ENCODE measurements at regions not wholly inside any gene's neighbourhood (a gene's known extent, or its start where the extent isn't known, plus 50 kb on each side); places are given as distances from the start of the nearest gene placed in this dataset.

DNA sequence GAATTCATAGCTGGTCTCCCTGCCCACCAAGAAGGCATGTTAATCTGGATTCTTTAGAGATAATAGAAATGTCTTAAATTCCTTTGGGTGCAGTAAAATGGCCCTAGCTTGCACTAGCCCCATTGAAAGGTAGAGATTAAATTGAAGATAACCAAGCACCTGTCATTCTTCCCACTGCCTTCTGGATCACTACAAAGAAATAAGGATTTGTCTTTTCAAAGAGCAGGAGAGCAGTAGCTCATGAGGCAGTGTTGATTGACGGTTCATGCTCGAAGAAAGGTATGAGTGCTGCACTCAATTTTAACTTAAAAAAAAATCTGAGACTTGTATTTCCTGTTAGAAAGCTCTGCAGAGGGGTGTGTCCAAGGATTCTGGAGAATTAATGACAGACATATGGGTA lies 74.9 kb upstream of the F3 start:
- WGBS = 80% methylated on average over 2 of the region's 2 CpGs
- no peaks in the 10 kb centered on the region for H3K4me1 ChIP-seq (ENCODE audit: insufficient read depth)
- no peak overlapping the region for H3K4me3 ChIP-seq (ENCODE audit: low read depth, low read length)
- no peak for DNase-seq (ENCODE audit: extremely low spot score)
- H3K36me3 ChIP-seq (ENCODE audit: insufficient read depth) = no peaks in the 10 kb centered on the region
- H3K27ac ChIP-seq (ENCODE audit: low read depth) = no peak overlapping the region

DNA sequence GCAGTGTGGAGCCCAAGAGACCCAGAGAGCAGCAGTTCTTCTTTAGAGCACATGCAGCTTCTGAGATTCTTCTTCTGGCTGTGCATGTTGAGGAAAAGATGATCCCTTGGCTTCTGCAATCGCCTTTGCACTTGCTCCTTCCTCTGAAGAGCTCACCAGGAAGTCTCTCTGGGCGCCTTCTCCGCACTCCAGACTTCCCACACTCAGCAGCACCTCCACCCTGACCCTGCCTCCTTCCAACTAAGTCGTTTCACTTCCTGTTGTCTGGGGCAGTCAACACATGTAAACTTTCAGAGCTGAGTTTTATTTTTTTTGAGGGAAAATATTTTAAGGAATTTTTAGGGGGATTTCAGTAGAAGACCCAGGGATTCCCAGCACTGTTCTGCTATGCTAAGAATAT lies 73.4 kb upstream of the F3 start:
- 57% methylated on average over 4 of the region's 4 CpGs for WGBS

DNA sequence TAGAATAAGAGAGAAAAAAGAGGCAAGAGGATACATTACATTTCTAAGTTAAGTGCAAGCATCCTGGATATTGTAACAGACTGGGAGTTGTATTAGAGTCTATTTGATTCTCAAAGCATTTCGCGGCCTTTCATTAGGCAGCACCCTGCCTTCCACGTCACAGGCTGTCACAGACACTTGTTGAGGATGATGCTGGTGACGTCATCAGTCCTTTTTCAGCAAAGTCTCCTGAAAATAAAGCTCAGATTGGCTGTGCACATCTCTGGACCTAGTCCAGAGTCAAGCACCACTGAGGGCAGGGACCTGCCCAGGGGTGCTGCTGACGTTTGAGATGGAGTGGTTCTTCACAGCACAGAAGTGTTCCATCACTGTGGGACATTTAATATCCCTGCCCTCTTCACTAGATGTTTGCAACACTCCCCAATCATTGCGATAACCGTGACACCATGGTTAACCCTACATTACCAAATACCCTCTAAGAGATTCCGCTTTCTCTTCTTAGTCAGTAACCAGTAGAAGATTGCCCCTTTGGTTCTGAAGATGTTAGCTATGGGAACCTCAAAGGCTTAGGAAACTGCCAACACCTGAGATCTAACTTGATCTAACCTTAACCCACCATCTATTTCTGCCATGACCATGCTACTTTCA lies 72.7 kb upstream of the F3 start:
- Histone ChIP-seq H3K4me1 (ENCODE audit: insufficient read depth) (no peaks in the 10 kb centered on the region), H3K4me3 (ENCODE audit: low read depth, low read length) (no peak overlapping the region), H3K27ac (ENCODE audit: low read depth) (no peak overlapping the region), H3K36me3 (ENCODE audit: insufficient read depth) (no peaks in the 10 kb centered on the region)
- no peak for DNase-seq (ENCODE audit: extremely low spot score)
- WGBS = 81% methylated on average over 8 of the region's 8 CpGs

More for the DNA sequence above, 73.4 kb upstream of the F3 start:
- Histone ChIP-seq H3K4me3 (ENCODE audit: low read depth, low read length) (no peak overlapping the region), H3K4me1 (ENCODE audit: insufficient read depth) (no peaks in the 10 kb centered on the region), H3K36me3 (ENCODE audit: insufficient read depth) (no peaks in the 10 kb centered on the region), H3K27ac (ENCODE audit: low read depth) (no peak overlapping the region)
- DNase-seq (ENCODE audit: extremely low spot score) = no peak

DNA sequence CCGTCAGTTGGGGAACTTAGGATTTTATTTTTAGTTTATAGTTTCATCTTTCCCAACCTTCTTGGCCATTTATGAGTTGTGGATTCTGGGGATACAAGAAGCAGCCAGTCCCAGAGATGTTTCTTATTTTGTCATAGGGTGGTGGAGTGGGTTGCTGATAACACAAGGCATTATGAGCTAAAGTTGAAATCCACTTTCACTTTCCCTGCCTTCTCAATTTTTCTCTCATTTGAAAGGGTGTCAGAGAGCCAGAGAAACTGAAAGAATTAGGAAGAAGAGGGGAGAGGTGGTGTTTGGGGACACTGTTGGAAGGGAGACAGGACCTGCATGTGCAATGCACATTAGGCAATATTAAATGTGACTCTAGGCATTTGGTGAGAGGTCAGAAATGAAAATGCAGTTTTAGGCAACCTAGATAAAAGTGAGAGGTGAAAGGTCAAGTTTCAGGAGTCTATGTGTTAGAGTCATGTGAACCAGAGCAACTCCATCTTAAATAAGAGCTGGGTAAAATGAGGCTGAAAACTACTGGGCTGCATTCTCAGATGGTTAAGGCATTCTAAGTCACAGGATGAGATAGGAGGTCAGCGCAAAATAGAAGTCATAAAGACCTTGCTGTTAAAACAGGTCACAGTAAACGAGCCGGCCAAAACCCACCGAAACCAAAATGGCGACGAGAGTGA lies 71.1 kb upstream of the F3 start:
- WGBS = 86% methylated on average over 7 of the region's 7 CpGs
- no peaks in the 10 kb centered on the region for H3K4me1 ChIP-seq (ENCODE audit: insufficient read depth)
- no peak for DNase-seq (ENCODE audit: extremely low spot score)
- H3K27ac ChIP-seq (ENCODE audit: low read depth) = no peak overlapping the region
- H3K36me3 ChIP-seq (ENCODE audit: insufficient read depth) = no peaks in the 10 kb centered on the region
- H3K4me3 ChIP-seq (ENCODE audit: low read depth, low read length) = no peak overlapping the region

DNA sequence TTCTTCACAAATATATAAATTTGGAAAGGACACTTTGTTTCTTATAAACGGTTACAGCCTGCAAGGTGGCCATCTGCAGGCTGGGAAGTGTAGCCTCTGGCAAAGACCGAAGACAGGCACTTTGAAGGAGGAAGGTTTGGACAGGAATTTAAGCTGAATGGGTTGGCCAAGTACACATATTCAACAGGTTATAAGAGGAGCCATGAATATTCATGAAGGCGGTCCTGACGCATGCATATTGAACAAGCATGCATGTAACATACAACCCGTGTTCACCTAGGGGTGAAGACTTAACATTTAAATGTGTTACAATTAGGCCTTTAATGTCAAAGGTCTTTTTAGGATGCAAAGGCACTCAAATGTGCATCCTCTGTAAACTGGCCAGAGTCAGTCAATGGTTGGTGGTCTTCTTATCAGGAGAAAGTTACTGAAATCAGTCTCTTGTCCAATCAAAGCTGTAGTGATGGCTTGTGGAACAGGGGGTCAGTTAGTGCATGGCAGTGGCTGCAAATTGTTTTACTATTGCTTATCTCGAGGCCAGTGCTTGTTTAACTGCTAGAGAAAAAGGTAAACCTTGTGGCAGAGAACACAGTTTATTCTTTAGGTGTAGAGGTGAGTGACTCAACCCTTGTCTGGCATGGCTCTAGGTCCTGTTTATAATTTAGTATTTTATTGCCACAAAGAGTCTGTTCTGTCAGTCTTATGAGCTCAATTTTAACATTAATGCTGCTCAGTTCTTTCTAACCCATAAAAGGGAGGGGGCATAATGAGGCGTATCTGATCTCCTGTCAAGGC lies 70.3 kb upstream of the F3 start:
- no peaks in the 10 kb centered on the region for H3K4me1 ChIP-seq (ENCODE audit: insufficient read depth)
- no peak overlapping the region for H3K27ac ChIP-seq (ENCODE audit: low read depth)
- H3K4me3 ChIP-seq (ENCODE audit: low read depth, low read length) = no peak overlapping the region
- 82% methylated on average over 7 of the region's 7 CpGs for WGBS
- no peak for DNase-seq (ENCODE audit: extremely low spot score)
- H3K36me3 ChIP-seq (ENCODE audit: insufficient read depth) = no peaks in the 10 kb centered on the region

DNA sequence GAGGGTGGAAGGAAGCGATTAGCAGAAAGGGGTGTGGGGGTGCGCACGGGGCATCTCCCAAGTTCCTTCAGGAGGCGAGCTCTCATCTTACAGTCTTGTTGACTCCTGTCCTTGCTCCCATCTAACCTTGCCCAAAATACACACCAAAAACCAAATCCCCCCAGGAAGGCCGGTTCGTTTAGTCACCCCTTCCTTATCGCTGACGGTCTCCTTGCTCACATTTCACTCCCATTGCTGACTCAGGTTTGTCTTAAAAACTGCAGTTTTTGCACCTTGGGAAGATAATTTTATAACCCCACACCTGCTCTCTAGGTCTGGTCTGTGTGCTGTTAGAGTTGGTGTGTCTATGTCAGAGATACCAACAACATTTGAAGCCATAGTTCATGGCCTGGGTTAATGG lies 68.1 kb upstream of the F3 start:
- DNase-seq (ENCODE audit: extremely low spot score) = no peak
- no peak overlapping the region for H3K4me3 ChIP-seq (ENCODE audit: low read depth, low read length)
- H3K36me3 ChIP-seq (ENCODE audit: insufficient read depth) = no peaks in the 10 kb centered on the region
- WGBS = 93% methylated on average over 8 of the region's 8 CpGs
- no peak overlapping the region for H3K27ac ChIP-seq (ENCODE audit: low read depth)
- H3K4me1 ChIP-seq (ENCODE audit: insufficient read depth) = no peaks in the 10 kb centered on the region

DNA sequence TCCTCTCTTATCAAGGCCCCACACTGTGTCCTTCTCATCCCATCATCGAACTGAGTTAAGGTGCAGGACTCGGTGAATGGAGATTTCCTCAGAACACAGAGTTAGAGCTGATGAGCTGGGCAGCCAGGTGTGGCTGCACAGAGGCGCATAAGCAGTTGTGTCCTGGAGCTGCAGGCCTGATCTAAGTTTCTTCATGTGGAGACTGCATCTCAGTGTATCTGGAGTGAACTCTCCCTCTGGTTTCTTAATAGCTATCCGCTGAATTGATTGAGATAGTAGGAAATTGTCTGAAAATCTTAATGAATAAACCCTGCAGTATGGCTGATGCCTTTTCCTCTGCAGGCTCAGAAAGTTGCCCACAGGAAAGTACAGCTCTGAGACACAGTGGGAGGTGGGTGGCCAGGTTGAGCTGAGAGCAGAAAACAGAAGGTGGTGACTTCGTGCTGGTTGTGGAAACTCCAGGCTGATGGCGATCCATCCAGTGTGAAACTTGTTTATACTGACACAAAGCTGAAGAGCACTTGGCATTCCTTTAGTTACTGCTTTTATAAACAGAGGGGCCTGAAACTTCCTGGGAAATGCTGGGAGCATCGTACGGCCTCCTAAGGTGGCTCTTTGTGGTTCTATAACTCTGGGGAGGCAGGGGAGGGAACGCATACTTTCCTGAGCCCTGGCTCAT lies 67.4 kb upstream of the F3 start:
- no peak overlapping the region for H3K4me3 ChIP-seq (ENCODE audit: low read depth, low read length)
- H3K27ac ChIP-seq (ENCODE audit: low read depth) = no peak overlapping the region
- WGBS = 55% methylated on average over 9 of the region's 9 CpGs
- H3K36me3 ChIP-seq (ENCODE audit: insufficient read depth) = no peaks in the 10 kb centered on the region
- no peaks in the 10 kb centered on the region for H3K4me1 ChIP-seq (ENCODE audit: insufficient read depth)
- no peak for DNase-seq (ENCODE audit: extremely low spot score)

DNA sequence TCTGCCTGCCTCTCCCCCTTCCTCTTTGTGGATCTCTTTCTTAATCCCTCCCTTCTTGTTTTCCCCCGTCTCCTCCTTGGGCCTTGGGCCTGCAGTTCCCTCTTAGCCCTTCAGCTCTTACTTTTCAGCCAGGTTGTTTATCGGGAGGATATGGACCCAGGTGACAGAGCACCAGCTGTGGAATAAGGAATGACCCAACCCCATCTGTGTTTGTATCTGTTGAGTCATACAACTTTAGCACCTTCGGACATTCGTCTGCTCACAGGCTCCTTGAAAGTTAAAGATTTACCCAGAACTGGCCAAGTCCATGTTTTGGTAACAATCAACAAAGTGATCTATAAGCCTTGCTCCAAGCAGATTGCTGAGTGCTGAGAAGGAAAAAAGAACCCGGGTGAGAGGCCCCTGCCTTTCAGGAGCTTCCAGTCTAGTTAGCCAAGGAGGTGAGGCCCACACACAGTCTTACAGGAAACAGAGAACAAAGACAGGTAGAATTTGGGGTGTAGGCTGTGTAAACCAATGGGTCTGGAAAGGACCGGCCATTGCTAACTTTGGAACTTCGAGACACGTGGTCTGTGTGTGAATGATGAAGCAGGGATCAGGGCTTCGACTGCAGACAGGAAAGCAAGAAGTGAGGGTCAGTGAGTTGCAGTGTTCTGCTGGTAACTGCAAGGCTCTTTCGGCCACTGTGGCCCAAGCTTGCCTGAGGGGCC lies 66.7 kb upstream of the F3 start:
- Histone ChIP-seq H3K4me3 (ENCODE audit: low read depth, low read length) (no peak overlapping the region), H3K27ac (ENCODE audit: low read depth) (no peak overlapping the region), H3K36me3 (ENCODE audit: insufficient read depth) (no peaks in the 10 kb centered on the region), H3K4me1 (ENCODE audit: insufficient read depth) (no peaks in the 10 kb centered on the region)
- no peak for DNase-seq (ENCODE audit: extremely low spot score)
- 80% methylated on average over 10 of the region's 10 CpGs for WGBS

DNA sequence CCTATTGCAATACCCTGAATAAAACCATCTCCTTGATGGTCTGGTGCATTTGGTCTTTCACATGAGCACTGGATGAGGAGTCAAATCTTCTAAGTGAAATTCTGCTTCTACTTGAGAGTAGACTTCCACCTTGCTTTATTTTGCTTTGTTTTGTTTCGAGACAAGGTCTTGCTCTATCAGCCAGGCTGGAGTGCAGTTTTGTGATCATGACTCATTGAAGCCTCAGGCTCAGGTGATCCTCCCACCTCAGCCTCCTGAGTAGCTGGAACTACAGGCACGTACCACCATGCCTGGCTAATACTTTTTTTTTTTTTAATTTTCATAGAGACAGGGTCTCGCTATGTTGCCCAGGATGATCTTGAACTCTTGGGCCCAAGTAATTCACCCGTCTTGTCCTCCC lies 65.8 kb upstream of the F3 start:
- DNase-seq (ENCODE audit: extremely low spot score) = no peak
- WGBS = 95% methylated on average over 4 of the region's 4 CpGs

DNA sequence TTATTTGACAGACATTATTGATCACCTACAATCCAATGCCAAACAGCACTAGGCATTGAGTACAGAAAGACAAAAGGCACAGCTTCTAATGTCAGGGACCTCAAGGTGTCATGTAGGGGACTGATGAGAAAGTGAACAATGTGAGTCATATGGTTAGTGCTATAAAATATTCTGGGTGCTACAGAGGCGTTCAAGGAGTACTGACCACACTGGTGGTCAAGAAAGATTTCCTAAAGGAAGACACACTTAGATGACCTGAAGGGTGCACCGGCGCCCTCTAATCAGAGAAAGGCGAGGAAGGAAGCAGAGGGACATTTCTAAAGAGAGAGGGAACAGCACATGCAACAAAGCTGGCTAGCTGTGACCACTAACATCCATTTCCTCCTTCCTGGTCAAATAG lies 64.9 kb upstream of the F3 start:
- no peaks in the 10 kb centered on the region for H3K36me3 ChIP-seq (ENCODE audit: insufficient read depth)
- H3K4me3 ChIP-seq (ENCODE audit: low read depth, low read length) = no peak overlapping the region
- WGBS = 94% methylated on average over 4 of the region's 4 CpGs
- no peaks in the 10 kb centered on the region for H3K4me1 ChIP-seq (ENCODE audit: insufficient read depth)
- DNase-seq (ENCODE audit: extremely low spot score) = no peak
- H3K27ac ChIP-seq (ENCODE audit: low read depth) = no peak overlapping the region

More for the DNA sequence above, 65.8 kb upstream of the F3 start:
- Histone ChIP-seq H3K36me3 (ENCODE audit: insufficient read depth) (no peaks in the 10 kb centered on the region), H3K4me3 (ENCODE audit: low read depth, low read length) (no peak overlapping the region), H3K4me1 (ENCODE audit: insufficient read depth) (no peaks in the 10 kb centered on the region), H3K27ac (ENCODE audit: low read depth) (no peak overlapping the region)

DNA sequence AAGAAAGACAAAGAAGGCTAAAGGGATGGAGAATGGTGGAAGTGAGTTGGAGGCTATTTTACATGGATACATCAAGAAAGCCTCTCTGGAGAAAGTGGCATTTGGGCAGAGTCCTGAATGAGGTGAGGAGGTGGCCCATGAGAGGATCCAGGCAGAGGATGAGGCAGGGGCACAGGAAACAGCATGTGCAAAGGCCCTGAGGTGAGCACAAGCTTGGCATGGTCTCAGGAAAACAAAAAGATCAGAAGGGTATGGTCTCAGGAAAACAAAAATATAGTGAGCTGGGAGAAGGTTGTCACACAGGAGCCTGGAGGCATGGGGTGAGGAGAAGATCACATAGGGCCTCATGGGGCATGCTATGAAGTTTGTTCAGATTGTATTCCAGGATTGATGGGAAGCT lies 62.1 kb upstream of the F3 start:
- no peak overlapping the region for H3K4me3 ChIP-seq (ENCODE audit: low read depth, low read length)
- DNase-seq (ENCODE audit: extremely low spot score) = no peak
- H3K27ac ChIP-seq (ENCODE audit: low read depth) = no peak overlapping the region
- H3K4me1 ChIP-seq (ENCODE audit: insufficient read depth) = no peaks in the 10 kb centered on the region
- H3K36me3 ChIP-seq (ENCODE audit: insufficient read depth) = no peaks in the 10 kb centered on the region

DNA sequence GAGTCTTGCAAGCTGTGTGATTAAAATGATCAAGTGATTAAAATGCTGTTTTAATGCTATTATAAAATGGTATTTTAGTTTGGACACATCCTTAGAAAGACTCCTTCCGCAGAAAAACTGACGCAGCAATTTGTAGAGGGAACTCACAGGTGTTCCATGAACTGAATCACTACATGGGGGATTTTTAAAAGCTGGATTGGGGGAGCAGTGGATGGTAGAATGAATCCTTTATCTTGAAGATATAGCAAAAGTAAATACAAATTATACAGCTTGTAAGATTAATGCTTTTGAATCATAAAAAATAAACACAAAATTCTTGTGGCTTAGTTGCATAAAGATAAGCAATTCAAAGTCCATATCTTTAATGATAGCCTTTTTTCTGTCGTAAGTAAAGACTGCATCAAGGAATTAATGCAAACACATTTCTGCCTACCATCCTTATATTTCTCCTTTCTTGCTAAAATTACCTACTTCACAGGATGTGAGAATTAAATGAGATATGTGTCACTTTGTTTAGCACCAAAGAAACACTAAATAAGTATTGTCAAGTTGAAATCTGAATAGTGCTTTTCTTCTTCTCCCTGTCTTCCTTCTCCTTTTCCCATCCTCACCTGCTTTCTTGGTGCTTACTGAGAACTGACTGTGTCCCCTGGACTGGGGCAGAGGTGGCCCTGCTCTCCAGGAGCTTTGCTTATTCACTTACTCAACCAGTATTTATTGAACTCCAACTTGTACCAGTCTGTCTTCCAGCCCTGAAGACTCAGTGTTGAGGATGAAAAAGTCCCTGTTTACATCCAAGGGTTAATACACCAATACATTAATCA lies 61.5 kb upstream of the F3 start:
- no peak overlapping the region for H3K27ac ChIP-seq (ENCODE audit: low read depth)
- WGBS = 41% methylated on average over 3 of the region's 3 CpGs
- H3K36me3 ChIP-seq (ENCODE audit: insufficient read depth) = no peaks in the 10 kb centered on the region
- no peak for DNase-seq (ENCODE audit: extremely low spot score)
- H3K4me1 ChIP-seq (ENCODE audit: insufficient read depth) = no peaks in the 10 kb centered on the region
- H3K4me3 ChIP-seq (ENCODE audit: low read depth, low read length) = no peak overlapping the region

DNA sequence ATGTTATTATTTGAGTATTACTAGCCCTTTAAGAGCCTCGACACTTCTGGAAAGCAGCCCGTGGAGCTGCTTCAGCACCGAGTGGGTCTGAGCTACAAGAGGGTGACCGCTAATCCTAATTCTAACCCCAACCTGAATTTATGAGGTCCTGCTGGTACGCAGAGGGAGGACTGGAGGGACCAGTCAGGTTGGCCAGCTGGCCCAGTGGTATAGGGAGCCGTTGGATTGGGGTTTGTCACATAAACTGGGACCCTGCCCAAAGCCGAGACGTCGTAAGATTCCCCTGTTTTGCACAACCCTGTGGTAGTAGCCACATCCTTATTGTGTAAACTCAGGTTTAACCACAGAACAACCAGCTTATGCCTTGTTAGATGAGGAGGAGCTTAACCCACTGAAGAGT lies 60.8 kb upstream of the F3 start:
- 31% methylated on average over 9 of the region's 9 CpGs for WGBS
- no peak overlapping the region for H3K27ac ChIP-seq (ENCODE audit: low read depth)
- no peak overlapping the region for H3K4me3 ChIP-seq (ENCODE audit: low read depth, low read length)
- no peak for DNase-seq (ENCODE audit: extremely low spot score)
- H3K36me3 ChIP-seq (ENCODE audit: insufficient read depth) = no peaks in the 10 kb centered on the region
- no peaks in the 10 kb centered on the region for H3K4me1 ChIP-seq (ENCODE audit: insufficient read depth)

Data from urinary bladder (tissue), 3 donors.